CD4-positive, alpha-beta T cell (primary cell): ENCODE measurements at regions not wholly inside any gene's neighbourhood (a gene's known extent, or its start where the extent isn't known, plus 50 kb on each side); places are given as distances from the start of the nearest gene placed in this dataset.

Experiments used
- ATAC-seq: fragments of 200-7000 bp; cut with Tn5 transposase; one replicate; pipeline ENCODE4 v1.10.0; 2022; ENCODE audit warnings: mild to moderate bottlenecking; ENCODE audit not compliant: poor library complexity
- CTCF ChIA-PET: fragments of 350-600 bp; sonication (Branson Sonifier 250); formaldehyde crosslinking; loops from one replicate; lab custom pipeline; 2021; ENCODE audit warnings: antibody characterized with exemption, inconsistent platforms; lab: Charles Lee
- POLR2A ChIA-PET: fragments of 350-600 bp; sonication (Branson Sonifier 250); formaldehyde crosslinking; loops from one replicate; lab custom pipeline; 2021; ENCODE audit warnings: antibody characterized with exemption, inconsistent platforms; lab: Charles Lee
- DNase-seq, 14 experiments: peaks; one replicate each; pipeline ENCODE4 v3.0.0-alpha.2; 2013 to 2020; ENCODE audit warnings: mixed read lengths in 2 of 14
- H3K27ac ChIP-seq, 2 donors: one replicate each; pipeline versions ENCODE4 v1.5.1 to v1.7.0; 2013; ENCODE audit warnings: low read length in 2 of 2, low read depth in 1 of 2, mild to moderate bottlenecking in 1 of 2
- H3K27me3 ChIP-seq, 2 experiments: 1 replicate in 1 of 2; 2 replicates in 1 of 2; pipeline versions ENCODE4 v1.6.1 to v1.7.0; 2013; ENCODE audit warnings: low read length in 2 of 2, control low read depth in 1 of 2, mild to moderate bottlenecking in 1 of 2, moderate library complexity in 1 of 2; ENCODE audit not compliant: insufficient read depth in 2 of 2, control insufficient read depth in 1 of 2
- H3K36me3 ChIP-seq: one replicate; pipeline ENCODE4 v1.6.1; 2013; ENCODE audit warnings: low read length, control low read depth; ENCODE audit not compliant: insufficient read depth
- H3K4me1 ChIP-seq: one replicate; pipeline ENCODE4 v1.6.1; 2013; ENCODE audit warnings: low read length, control low read depth; ENCODE audit not compliant: insufficient read depth
- H3K4me3 ChIP-seq: one replicate; pipeline ENCODE4 v1.5.1; 2013; ENCODE audit warnings: mild to moderate bottlenecking, low read length, moderate library complexity
- H3K9me3 ChIP-seq, 2 experiments: 1 replicate in 1 of 2; 2 replicates in 1 of 2; pipeline versions ENCODE4 v1.6.1 to v1.7.0; 2013; ENCODE audit warnings: low read length in 2 of 2, mild to moderate bottlenecking in 2 of 2, control low read depth in 1 of 2, moderate library complexity in 1 of 2; ENCODE audit not compliant: control insufficient read depth in 1 of 2, insufficient read depth in 1 of 2
- H3K27ac Mint-ChIP-seq: one replicate; pipeline ENCODE4 v1.8.0; 2020; ENCODE audit warnings: mixed read lengths
- H3K27me3 Mint-ChIP-seq: one replicate; pipeline ENCODE4 v1.8.0; 2021; ENCODE audit warnings: mixed read lengths
- H3K36me3 Mint-ChIP-seq: one replicate; pipeline ENCODE4 v1.8.0; 2021; ENCODE audit warnings: low read depth, mixed read lengths
- H3K4me1 Mint-ChIP-seq: one replicate; pipeline ENCODE4 v1.8.0; 2021; ENCODE audit warnings: low read depth, mixed read lengths
- H3K4me3 Mint-ChIP-seq: one replicate; pipeline ENCODE4 v1.8.0; 2020; ENCODE audit warnings: mild to moderate bottlenecking, mixed read lengths
- H3K9me3 Mint-ChIP-seq: one replicate; pipeline ENCODE4 v1.8.0; 2020; ENCODE audit warnings: mixed read lengths
- CTCF ChIP-seq: fragments of 200-600 bp; IDR thresholded peaks from one replicate; pipeline ENCODE4 v1.8.0; 2022; ENCODE audit warnings: antibody characterized with exemption, mild to moderate bottlenecking
- intact Hi-C, 2 experiments: fragments of 100-400 bp; cut with DNase I in 1 of 2; cut with micrococcal nuclease in 1 of 2; formaldehyde crosslinking; loops; one replicate each; pipeline versions ENCODE4 v1.15.1 to v1.9.0; 2023 to 2025; cut with DNase I, micrococcal nuclease

- H3K4me1 Mint-ChIP-seq = no peaks in the 10 kb centered on the region
- H3K27me3 Mint-ChIP-seq = peaks cover 4% of the 10 kb centered on the region
- no peak overlapping the region for H3K27ac ChIP-seq
- intact Hi-C loops = no loop called here
- ChIA-PET CTCF (no interaction called here), POLR2A (no interaction called here)
- no peak overlapping the region for H3K4me3 Mint-ChIP-seq
- no peak for TF ChIP-seq CTCF
- H3K36me3 Mint-ChIP-seq = no peaks in the 10 kb centered on the region
- no peaks in the 10 kb centered on the region for H3K27me3 ChIP-seq
- ATAC-seq (no peak), DNase-seq (peak in 1 of 14 experiments; percentile 20)
- H3K9me3 Mint-ChIP-seq = no peaks in the 10 kb centered on the region
- H3K9me3 ChIP-seq = peaks cover 0 to 11% of the 10 kb centered on the region in 2 experiments
- no peak overlapping the region for H3K4me3 ChIP-seq
- no peaks in the 10 kb centered on the region for H3K36me3 ChIP-seq
- H3K4me1 ChIP-seq = no peaks in the 10 kb centered on the region
- no peak overlapping the region for H3K27ac Mint-ChIP-seq
These were observed 214.3 kb downstream of the DLL1 start for GRCh38 chr6:170076466-170077165.

GRCh38 chr6:170075659-170076223, 215.1 kb downstream of the DLL1 start:
- intact Hi-C loops = no loop called here
- peak in 1 of 14 experiments; percentile 23 for DNase-seq

GRCh38 chr6:170074907-170075306, 216.0 kb downstream of the DLL1 start:
- DNase-seq = peak in 2 of 14 experiments; percentile 7 to 24
- Histone ChIP-seq H3K27ac (no peak overlapping the region), H3K4me1 (no peaks in the 10 kb centered on the region), H3K4me3 (no peak overlapping the region), H3K27me3 (no peaks in the 10 kb centered on the region), H3K36me3 (no peaks in the 10 kb centered on the region), H3K9me3 (peaks cover 0 to 4% of the 10 kb centered on the region in 2 experiments)
- no peaks in the 10 kb centered on the region for H3K36me3 Mint-ChIP-seq
- H3K27ac Mint-ChIP-seq = no peak overlapping the region
- TF ChIP-seq CTCF = no peak
- no peak overlapping the region for H3K4me3 Mint-ChIP-seq
- H3K4me1 Mint-ChIP-seq = no peaks in the 10 kb centered on the region
- ATAC-seq = no peak
- H3K27me3 Mint-ChIP-seq = peaks cover 4% of the 10 kb centered on the region
- intact Hi-C loops = no loop called here
- no peaks in the 10 kb centered on the region for H3K9me3 Mint-ChIP-seq
- ChIA-PET CTCF (no interaction called here), POLR2A (no interaction called here)

More at GRCh38 chr6:170075659-170076223, 215.1 kb downstream of the DLL1 start:
- no peaks in the 10 kb centered on the region for H3K9me3 Mint-ChIP-seq
- POLR2A ChIA-PET = no interaction called here
- no peak for TF ChIP-seq CTCF
- ATAC-seq = no peak
- Histone ChIP-seq H3K9me3 (peaks cover 0 to 11% of the 10 kb centered on the region in 2 experiments), H3K27ac (no peak overlapping the region), H3K36me3 (no peaks in the 10 kb centered on the region), H3K4me3 (no peak overlapping the region), H3K27me3 (no peaks in the 10 kb centered on the region), H3K4me1 (no peaks in the 10 kb centered on the region)
- H3K36me3 Mint-ChIP-seq = no peaks in the 10 kb centered on the region
- H3K27me3 Mint-ChIP-seq = peaks cover 4% of the 10 kb centered on the region
- no peak overlapping the region for H3K4me3 Mint-ChIP-seq
- H3K27ac Mint-ChIP-seq = no peak overlapping the region
- CTCF ChIA-PET = no interaction called here
- no peaks in the 10 kb centered on the region for H3K4me1 Mint-ChIP-seq
